Skeletal muscle tissue (tissue), 3 donors: ENCODE measurements at regions not wholly inside any gene's neighbourhood (a gene's known extent, or its start where the extent isn't known, plus 50 kb on each side); places are given as distances from the start of the nearest gene placed in this dataset.

Source experiments
- H3K27ac ChIP-seq: one replicate; pipeline ENCODE4 v1.7.0; 2013; ENCODE audit warnings: mild to moderate bottlenecking, low read depth, low read length, inconsistent platforms
- H3K27me3 ChIP-seq, 3 donors: one replicate each; pipeline ENCODE4 v1.7.0; 2013; ENCODE audit warnings: low read length in 3 of 3; ENCODE audit not compliant: control insufficient read depth in 3 of 3, insufficient read depth in 3 of 3
- H3K36me3 ChIP-seq, 3 donors: one replicate each; pipeline ENCODE4 v1.7.0; 2013; ENCODE audit warnings: low read length in 3 of 3; ENCODE audit not compliant: control insufficient read depth in 3 of 3, insufficient read depth in 3 of 3
- H3K4me1 ChIP-seq, 3 donors: one replicate each; pipeline ENCODE4 v1.7.0; 2013; ENCODE audit warnings: low read length in 3 of 3, mild to moderate bottlenecking in 3 of 3; ENCODE audit not compliant: control insufficient read depth in 3 of 3, insufficient read depth in 3 of 3
- H3K4me3 ChIP-seq, 3 donors: one replicate each; pipeline ENCODE4 v1.7.0; 2013; ENCODE audit warnings: low read length in 3 of 3
- H3K9ac ChIP-seq, 3 donors: one replicate each; pipeline ENCODE4 v1.7.0; 2013; ENCODE audit warnings: low read length in 3 of 3, mild to moderate bottlenecking in 3 of 3, moderate library complexity in 2 of 3, low read depth in 1 of 3
- H3K9me3 ChIP-seq, 3 donors: one replicate each; pipeline ENCODE4 v1.7.0; 2013; ENCODE audit warnings: low read length in 3 of 3; ENCODE audit not compliant: control insufficient read depth in 3 of 3
- donor health status: Osteomylitis.

- Histone ChIP-seq H3K27me3 (no peaks in the 10 kb centered on the region), H3K9ac (no peak overlapping the region), H3K9me3 (no peaks in the 10 kb centered on the region), H3K4me3 (no peak overlapping the region), H3K36me3 (no peaks in the 10 kb centered on the region), H3K27ac (no peak overlapping the region), H3K4me1 (no peaks in the 10 kb centered on the region)
Observed at GRCh38 chr13:65830411-65831205, 1399.5 kb downstream of the PCDH9 start.

- Histone ChIP-seq H3K4me3 (no peak overlapping the region), H3K9ac (no peak overlapping the region), H3K36me3 (no peaks in the 10 kb centered on the region), H3K4me1 (no peaks in the 10 kb centered on the region), H3K27ac (no peak overlapping the region), H3K27me3 (no peaks in the 10 kb centered on the region), H3K9me3 (no peaks in the 10 kb centered on the region)
Observed at GRCh38 chr13:65829241-65830008, 1400.7 kb downstream of the PCDH9 start.

- no peaks in the 10 kb centered on the region for H3K27me3 ChIP-seq
- no peaks in the 10 kb centered on the region for H3K4me1 ChIP-seq
- H3K9me3 ChIP-seq, result no peaks in the 10 kb centered on the region
- H3K4me3 ChIP-seq, result no peak overlapping the region
- no peaks in the 10 kb centered on the region for H3K36me3 ChIP-seq
- H3K9ac ChIP-seq, result no peak overlapping the region
- H3K27ac ChIP-seq, result no peak overlapping the region
Observed at GRCh38 chr13:65826657-65827056, 1403.5 kb downstream of the PCDH9 start.

GRCh38 chr13:65825039-65825438 lies 1405.1 kb downstream of the PCDH9 start:
- no peak overlapping the region for H3K9ac ChIP-seq
- no peak overlapping the region for H3K27ac ChIP-seq
- no peaks in the 10 kb centered on the region for H3K27me3 ChIP-seq
- no peaks in the 10 kb centered on the region for H3K9me3 ChIP-seq
- no peak overlapping the region for H3K4me3 ChIP-seq
- H3K36me3 ChIP-seq, result no peaks in the 10 kb centered on the region
- no peaks in the 10 kb centered on the region for H3K4me1 ChIP-seq

- Histone ChIP-seq H3K36me3 (no peaks in the 10 kb centered on the region), H3K9ac (no peak overlapping the region), H3K27ac (no peak overlapping the region), H3K4me1 (no peaks in the 10 kb centered on the region), H3K27me3 (no peaks in the 10 kb centered on the region), H3K4me3 (no peak overlapping the region), H3K9me3 (no peaks in the 10 kb centered on the region)
Observed at GRCh38 chr13:65808061-65808460, 1422.1 kb downstream of the PCDH9 start.

- Histone ChIP-seq H3K9me3 (no peaks in the 10 kb centered on the region), H3K4me1 (no peaks in the 10 kb centered on the region), H3K27ac (no peak overlapping the region), H3K9ac (no peak overlapping the region), H3K4me3 (no peak overlapping the region), H3K36me3 (no peaks in the 10 kb centered on the region), H3K27me3 (no peaks in the 10 kb centered on the region)
Observed at GRCh38 chr13:65803530-65804392, 1426.4 kb downstream of the PCDH9 start.

- Histone ChIP-seq H3K27me3 (no peaks in the 10 kb centered on the region), H3K9me3 (no peaks in the 10 kb centered on the region), H3K9ac (no peak overlapping the region), H3K4me1 (no peaks in the 10 kb centered on the region), H3K4me3 (no peak overlapping the region), H3K27ac (no peak overlapping the region), H3K36me3 (no peaks in the 10 kb centered on the region)
Observed at GRCh38 chr13:65789815-65790214, 1440.3 kb downstream of the PCDH9 start.

GRCh38 chr13:65787082-65787481 lies 1443.1 kb downstream of the PCDH9 start:
- Histone ChIP-seq H3K36me3 (no peaks in the 10 kb centered on the region), H3K27ac (no peak overlapping the region), H3K27me3 (no peaks in the 10 kb centered on the region), H3K4me3 (no peak overlapping the region), H3K9ac (no peak overlapping the region), H3K4me1 (no peaks in the 10 kb centered on the region), H3K9me3 (no peaks in the 10 kb centered on the region)

GRCh38 chr13:65784088-65784816 lies 1445.9 kb downstream of the PCDH9 start:
- Histone ChIP-seq H3K36me3 (no peaks in the 10 kb centered on the region), H3K4me3 (no peak overlapping the region), H3K27me3 (no peaks in the 10 kb centered on the region), H3K9me3 (no peaks in the 10 kb centered on the region), H3K4me1 (no peaks in the 10 kb centered on the region), H3K27ac (no peak overlapping the region), H3K9ac (no peak overlapping the region)
